GM21447 (cell line): ENCODE measurements at regions not wholly inside any gene's neighbourhood (a gene's known extent, or its start where the extent isn't known, plus 50 kb on each side); places are given as distances from the start of the nearest gene placed in this dataset.

Experiments used
- ATAC-seq: cut with Tn5 transposase; IDR thresholded peaks from one replicate; pipeline ENCODE4 v1.9.1; 2021; ENCODE audit not compliant: unreplicated experiment

- no peak for ATAC-seq
These were observed 251.1 kb downstream of the IPMK start for GRCh38 chr10:58016614-58017013.

- ATAC-seq = no peak
These were observed 253.3 kb downstream of the IPMK start for GRCh38 chr10:58014436-58014835.

- no peak for ATAC-seq
These were observed 254.3 kb downstream of the IPMK start for GRCh38 chr10:58013406-58013805.

GRCh38 chr10:58010073-58010702, 257.5 kb downstream of the IPMK start:
- no peak for ATAC-seq

- ATAC-seq = no peak
These were observed 263.7 kb downstream of the IPMK start for GRCh38 chr10:58003945-58004344.

- ATAC-seq = no peak
These were observed 266.5 kb downstream of the IPMK start for GRCh38 chr10:58001159-58001558.

- ATAC-seq = no peak
These were observed 271.2 kb downstream of the IPMK start for GRCh38 chr10:57996536-57996935.

GRCh38 chr10:57993302-57993701, 274.4 kb downstream of the IPMK start:
- no peak for ATAC-seq

- ATAC-seq = no peak
These were observed 275.2 kb downstream of the IPMK start for GRCh38 chr10:57992321-57993077.

GRCh38 chr10:57988964-57989363, 278.7 kb downstream of the IPMK start:
- ATAC-seq = no peak

GRCh38 chr10:57987055-57987721, 280.5 kb downstream of the IPMK start:
- no peak for ATAC-seq

- ATAC-seq = no peak
These were observed 281.3 kb downstream of the IPMK start for GRCh38 chr10:57986422-57986821.

GRCh38 chr10:57983281-57983791, 284.4 kb downstream of the IPMK start:
- ATAC-seq = no peak

GRCh38 chr10:57982091-57982490, 285.6 kb downstream of the IPMK start:
- no peak for ATAC-seq

GRCh38 chr10:57979956-57980355, 287.7 kb downstream of the IPMK start:
- no peak for ATAC-seq

- ATAC-seq = no peak
These were observed 288.2 kb downstream of the IPMK start for GRCh38 chr10:57979491-57979890.

GRCh38 chr10:57977262-57977661, 290.4 kb downstream of the IPMK start:
- ATAC-seq = no peak

- ATAC-seq = no peak
These were observed 294.2 kb downstream of the IPMK start for GRCh38 chr10:57973451-57973850.

- no peak for ATAC-seq
These were observed 294.9 kb downstream of the IPMK start for GRCh38 chr10:57972783-57973182.

GRCh38 chr10:57968328-57969016, 299.2 kb downstream of the IPMK start:
- ATAC-seq = no peak

- ATAC-seq = no peak
These were observed 303.3 kb downstream of the IPMK start for GRCh38 chr10:57964351-57964750.
